NCI-H510A treated with DMSO at 0.1 percent for 48 hours (cell line): ENCODE measurements at regions not wholly inside any gene's neighbourhood (a gene's known extent, or its start where the extent isn't known, plus 50 kb on each side); places are given as distances from the start of the nearest gene placed in this dataset.
"Not testable (repeated sequence)": the region's sequence is repeated elsewhere in the genome, so short reads cannot be mapped to it uniquely, and the experiment has no call there.

Experiments used
- DNase-seq: peaks from one replicate; lab custom pipeline; 2025; lab: John Stamatoyannopoulos, UW

DNA sequence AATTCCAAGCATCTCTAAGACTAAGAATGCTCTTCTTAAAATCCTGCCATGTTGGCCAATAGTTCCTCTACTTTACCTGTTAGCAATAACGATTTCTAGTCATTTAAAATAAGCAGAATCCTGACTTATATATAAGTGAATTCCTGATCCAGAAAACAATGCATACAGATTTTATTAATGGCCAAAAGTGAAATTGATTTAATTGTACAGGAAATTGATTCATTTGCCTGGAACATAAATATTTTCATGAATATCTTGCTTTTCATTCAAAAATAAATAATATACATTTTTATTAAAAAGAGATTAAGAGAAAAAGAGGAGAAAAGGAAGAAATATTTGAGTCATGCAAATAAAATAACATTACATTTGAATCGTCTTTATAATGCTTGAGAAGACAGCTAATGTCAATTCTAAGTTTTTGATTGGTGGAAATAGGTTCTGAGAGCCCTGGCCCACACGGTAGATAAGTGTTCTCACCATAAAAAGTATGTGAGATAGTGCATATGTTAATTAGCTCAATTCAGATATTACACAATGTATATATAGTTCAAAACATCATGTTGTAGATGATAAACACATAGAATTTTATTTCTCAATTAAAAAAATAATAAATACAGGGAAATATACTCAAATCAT lies 323.2 kb upstream of the MIR17HG start:
- no peak for DNase-seq

- DNase-seq = no peak
Measured at GRCh38 chr13:91025442-91025841, 322.0 kb upstream of the MIR17HG start.

DNA sequence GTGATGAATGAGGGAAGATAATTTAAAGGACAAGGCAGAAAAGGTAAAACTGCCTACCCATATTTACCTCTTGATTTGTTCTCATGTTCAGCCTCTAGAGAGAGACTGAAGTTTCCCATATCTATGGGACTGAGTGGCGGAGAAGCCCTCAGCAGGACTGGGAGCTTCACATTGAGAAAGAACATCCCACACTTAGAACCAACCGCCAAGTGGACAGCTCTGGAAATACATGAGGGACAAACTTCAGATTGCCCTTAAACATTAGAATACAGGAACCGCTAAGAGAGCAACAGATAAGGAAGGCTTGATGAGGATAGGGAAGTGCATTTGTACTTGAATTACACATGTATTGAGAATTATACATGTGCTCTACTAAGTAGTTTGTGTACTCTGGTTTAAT lies 316.0 kb upstream of the MIR17HG start:
- DNase-seq = no peak

GRCh38 chr13:91032104-91032503 lies 315.4 kb upstream of the MIR17HG start:
- DNase-seq = no peak

- no peak for DNase-seq
Measured at GRCh38 chr13:91036886-91037285, 310.6 kb upstream of the MIR17HG start.

GRCh38 chr13:91042870-91043269 lies 304.6 kb upstream of the MIR17HG start:
- no peak for DNase-seq

- peak; percentile 20 for DNase-seq
Measured at GRCh38 chr13:91045351-91046034, 302.0 kb upstream of the MIR17HG start.

- no peak for DNase-seq
Measured at GRCh38 chr13:91046715-91047327, 300.7 kb upstream of the MIR17HG start.

GRCh38 chr13:91050970-91051369 lies 296.5 kb upstream of the MIR17HG start:
- no peak for DNase-seq

- DNase-seq = no peak
Measured at GRCh38 chr13:91052876-91053275, 294.6 kb upstream of the MIR17HG start.

GRCh38 chr13:91053318-91054065 lies 294.0 kb upstream of the MIR17HG start:
- DNase-seq = no peak

DNA sequence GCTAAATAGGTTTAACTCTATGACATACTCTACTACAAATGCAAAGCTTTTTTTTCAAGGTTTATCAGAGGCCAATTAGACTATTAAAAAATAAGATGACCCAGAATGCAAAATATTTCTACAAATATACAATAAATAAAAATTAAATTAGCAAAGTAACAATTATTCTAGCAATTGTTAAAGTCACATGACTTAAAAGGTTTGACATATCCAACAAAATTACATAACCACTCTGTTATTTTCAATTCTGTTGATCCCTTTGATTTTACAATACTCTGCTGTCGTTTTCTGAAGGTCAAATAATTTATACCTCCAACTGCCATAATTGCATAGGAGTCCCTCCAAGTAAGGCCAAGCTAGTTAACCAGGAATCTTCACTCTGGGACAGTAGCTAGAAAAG lies 292.6 kb upstream of the MIR17HG start:
- DNase-seq = no peak

- DNase-seq = no peak
Measured at GRCh38 chr13:91056746-91057145, 290.7 kb upstream of the MIR17HG start.

DNA sequence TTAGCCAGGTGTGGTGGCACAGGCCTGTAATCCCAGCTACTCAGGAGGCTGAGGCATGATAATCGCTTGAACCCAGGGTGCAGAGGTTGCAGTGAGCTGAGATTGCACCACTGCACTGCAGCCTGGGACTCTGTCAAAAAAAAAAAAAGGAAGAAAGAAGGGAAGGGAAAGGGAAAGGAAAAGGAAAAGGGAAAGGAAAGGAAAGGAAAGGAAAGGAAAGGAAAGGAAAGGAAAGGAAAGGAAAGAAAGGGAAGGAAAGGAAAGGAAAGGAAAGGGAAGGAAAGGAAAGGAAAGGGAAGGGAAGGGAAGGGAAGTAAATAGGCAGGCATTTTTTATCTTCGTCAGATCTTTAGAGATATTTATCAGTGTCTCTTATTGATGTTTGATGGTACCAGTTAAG lies 290.0 kb upstream of the MIR17HG start:
- not testable (repeated sequence) for DNase-seq

DNA sequence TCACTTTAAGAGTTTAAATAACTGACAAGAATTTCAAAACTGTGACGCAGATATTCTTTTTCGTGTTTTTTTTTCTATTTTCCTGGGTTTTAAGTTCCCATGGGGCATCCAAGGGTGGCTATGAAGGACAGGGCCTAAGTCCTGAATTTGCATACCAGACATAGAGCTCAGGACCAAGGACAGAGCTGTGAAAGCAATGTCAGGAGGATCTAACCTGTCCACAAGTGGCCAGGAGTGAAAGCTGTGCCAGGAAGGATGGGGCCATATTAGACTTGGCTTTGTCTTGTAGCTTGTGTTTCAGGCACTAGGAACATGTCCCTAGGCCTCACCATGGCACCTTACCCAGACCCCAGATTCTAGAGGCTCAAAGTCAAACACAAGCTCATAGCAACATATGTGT lies 289.4 kb upstream of the MIR17HG start:
- no peak for DNase-seq

DNA sequence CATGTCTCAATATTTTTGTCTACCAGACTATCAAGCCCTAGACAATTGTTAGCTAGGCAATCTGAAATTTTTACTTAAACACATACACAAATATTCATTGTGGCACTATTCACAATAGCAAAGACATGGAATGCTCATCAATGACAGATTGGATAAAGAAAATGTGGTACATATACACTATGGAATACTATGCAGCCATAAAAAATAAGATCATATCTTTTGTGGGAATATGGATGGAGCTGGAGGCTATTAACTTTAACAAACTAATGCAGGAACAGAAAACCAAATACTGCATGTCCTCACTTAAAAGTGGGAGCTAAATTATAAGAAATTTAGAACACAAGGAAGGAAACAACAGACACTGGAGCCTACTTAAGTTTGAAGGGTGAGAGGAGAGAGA lies 288.6 kb upstream of the MIR17HG start:
- DNase-seq = no peak

GRCh38 chr13:91066745-91067144 lies 280.7 kb upstream of the MIR17HG start:
- DNase-seq = no peak

DNA sequence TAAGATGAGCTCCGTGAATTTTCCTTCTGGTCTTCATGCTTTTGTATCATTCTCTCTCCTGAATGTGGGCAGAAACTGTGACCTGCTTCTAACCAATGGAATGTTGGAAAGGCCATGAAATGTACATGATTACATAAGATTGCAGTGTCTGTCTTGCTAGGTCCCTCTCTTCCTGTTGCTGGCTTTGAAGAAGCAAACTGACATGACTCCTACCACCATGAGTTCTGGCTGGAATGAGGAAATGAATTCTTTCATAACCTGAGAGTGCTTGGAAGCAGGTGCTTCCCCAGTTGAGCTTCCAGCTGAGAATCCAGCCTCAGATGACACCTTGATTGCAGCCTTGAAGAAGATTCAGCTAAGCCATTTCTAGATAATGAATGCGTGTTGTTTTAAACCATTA lies 275.0 kb upstream of the MIR17HG start:
- DNase-seq = no peak

GRCh38 chr13:91074091-91074490 lies 273.4 kb upstream of the MIR17HG start:
- no peak for DNase-seq

DNA sequence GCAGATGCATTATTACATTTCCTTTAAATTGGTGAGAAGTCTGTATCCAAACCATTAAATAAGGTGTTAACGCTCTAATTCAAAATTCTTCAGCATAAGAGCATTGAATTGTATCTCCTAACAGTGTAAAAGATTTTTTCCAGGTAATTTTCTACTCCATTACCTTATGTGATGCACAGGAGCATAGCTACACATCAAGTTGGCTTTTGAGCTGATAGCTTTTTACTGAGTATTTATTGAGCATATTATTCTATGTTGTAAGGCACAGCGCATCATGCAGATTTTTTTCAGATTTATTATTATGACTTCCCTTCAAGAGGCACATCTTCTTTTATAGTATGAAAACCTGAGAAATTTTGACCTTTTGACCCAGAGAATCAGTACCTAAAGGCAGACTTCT lies 270.7 kb upstream of the MIR17HG start:
- DNase-seq = no peak

GRCh38 chr13:91078093-91078679 lies 269.3 kb upstream of the MIR17HG start:
- peak; percentile 33 for DNase-seq

DNA sequence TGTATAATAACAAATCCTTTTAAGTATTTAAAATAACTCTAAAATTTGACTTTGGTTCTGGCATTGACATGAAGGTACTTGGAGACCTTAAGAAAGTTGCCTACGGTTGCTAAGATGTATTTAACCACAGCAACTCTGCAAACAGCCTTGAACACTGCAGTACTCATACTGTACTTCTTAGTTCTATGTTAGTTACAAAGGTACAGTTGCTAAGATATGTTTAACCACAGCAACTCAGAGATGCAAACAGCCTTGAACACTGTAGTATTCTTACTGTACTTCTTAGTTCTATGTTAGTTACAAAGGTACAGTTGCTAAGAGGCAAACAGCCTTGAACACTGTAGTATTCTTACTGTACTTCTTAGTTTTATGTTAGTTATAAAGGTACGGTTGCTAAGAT lies 268.3 kb upstream of the MIR17HG start:
- no peak for DNase-seq
